ENCODE measurements at regions not wholly inside any gene's neighbourhood (a gene's known extent, or its start where the extent isn't known, plus 50 kb on each side); places are given as distances from the start of the nearest gene placed in this dataset.

- no peak for TF ChIP-seq CTCF (IDR thresholded peaks at IDR 0.05)
- TF ChIP-seq, protein P1, sequence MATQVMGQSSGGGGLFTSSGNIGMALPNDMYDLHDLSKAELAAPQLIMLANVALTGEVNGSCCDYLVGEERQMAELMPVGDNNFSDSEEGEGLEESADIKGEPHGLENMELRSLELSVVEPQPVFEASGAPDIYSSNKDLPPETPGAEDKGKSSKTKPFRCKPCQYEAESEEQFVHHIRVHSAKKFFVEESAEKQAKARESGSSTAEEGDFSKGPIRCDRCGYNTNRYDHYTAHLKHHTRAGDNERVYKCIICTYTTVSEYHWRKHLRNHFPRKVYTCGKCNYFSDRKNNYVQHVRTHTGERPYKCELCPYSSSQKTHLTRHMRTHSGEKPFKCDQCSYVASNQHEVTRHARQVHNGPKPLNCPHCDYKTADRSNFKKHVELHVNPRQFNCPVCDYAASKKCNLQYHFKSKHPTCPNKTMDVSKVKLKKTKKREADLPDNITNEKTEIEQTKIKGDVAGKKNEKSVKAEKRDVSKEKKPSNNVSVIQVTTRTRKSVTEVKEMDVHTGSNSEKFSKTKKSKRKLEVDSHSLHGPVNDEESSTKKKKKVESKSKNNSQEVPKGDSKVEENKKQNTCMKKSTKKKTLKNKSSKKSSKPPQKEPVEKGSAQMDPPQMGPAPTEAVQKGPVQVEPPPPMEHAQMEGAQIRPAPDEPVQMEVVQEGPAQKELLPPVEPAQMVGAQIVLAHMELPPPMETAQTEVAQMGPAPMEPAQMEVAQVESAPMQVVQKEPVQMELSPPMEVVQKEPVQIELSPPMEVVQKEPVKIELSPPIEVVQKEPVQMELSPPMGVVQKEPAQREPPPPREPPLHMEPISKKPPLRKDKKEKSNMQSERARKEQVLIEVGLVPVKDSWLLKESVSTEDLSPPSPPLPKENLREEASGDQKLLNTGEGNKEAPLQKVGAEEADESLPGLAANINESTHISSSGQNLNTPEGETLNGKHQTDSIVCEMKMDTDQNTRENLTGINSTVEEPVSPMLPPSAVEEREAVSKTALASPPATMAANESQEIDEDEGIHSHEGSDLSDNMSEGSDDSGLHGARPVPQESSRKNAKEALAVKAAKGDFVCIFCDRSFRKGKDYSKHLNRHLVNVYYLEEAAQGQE (IDR thresholded peaks at IDR 0.05; ENCODE audit: insufficient read depth in 1 of 2, low read depth in 2 of 2, low read length in 1 of 2) = no peak
- no peak for TF ChIP-seq POLR2AphosphoS5 (IDR thresholded peaks at IDR 0.05; ENCODE audit: low read depth, low read length)
- no peak for TF ChIP-seq TCF7L2 (IDR thresholded peaks at IDR 0.05; ENCODE audit: low read depth, low read length)
Measured at GRCh38 chr11:28459912-28460311, 351.7 kb downstream of the METTL15 start.
